KG1 (cell line): ENCODE measurements at regions not wholly inside any gene's neighbourhood (a gene's known extent, or its start where the extent isn't known, plus 50 kb on each side); places are given as distances from the start of the nearest gene placed in this dataset.

Experiments used
- DNase-seq: peaks from one replicate; lab custom pipeline; 2025; lab: John Stamatoyannopoulos, UW

DNA sequence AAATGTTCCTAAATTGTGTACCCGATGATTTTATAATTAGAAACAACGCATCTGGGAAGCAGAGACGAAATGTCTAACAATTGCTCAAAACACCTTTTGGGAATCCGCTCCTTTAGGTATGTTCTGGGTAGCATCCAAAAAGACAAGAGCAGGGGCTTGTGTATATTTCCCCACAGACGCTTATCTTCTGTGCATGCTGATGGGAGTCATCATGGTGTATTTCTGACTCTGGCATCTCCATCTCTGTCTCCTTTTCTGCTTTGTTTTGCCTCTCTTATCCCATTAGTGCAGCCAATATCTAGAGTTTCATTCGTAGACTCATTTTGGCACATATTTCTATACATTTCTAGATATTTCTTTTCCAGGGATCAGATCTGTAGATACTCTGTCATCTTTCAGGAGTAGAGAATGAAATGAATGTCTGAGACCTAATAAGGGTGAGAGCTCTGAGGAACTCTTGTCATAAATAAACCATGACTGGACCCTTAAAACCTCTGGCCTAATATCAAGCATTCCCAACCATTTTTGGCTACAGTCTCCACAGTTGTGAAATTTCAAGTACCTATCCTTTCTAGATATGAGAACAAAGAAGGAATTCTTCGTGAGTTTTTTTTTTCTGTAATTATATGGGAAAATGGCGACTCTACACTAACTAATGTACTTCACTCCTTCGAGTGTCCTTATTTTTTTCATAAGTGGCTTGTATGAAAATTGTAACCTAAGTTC lies 508.2 kb downstream of the ACTL7B start:
- no peak for DNase-seq

DNA sequence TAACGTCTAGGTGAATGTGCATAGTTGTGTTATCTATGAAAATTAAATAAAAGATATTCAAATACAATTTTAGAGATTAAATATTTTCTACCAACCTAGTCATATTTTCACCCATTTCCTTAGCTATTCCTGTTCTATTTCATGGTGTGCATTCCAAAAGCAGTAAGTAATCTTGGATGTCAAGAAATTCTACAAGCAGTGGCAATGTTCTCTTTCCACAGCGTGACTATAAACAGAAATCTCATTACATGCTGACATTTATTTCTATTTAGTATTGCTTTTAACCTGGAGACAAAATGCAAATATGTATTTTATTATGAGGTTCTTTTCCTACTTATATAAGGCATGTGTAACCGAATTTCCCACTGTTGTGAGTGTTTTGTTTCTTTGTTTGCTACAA lies 510.0 kb downstream of the ACTL7B start:
- no peak for DNase-seq

DNA sequence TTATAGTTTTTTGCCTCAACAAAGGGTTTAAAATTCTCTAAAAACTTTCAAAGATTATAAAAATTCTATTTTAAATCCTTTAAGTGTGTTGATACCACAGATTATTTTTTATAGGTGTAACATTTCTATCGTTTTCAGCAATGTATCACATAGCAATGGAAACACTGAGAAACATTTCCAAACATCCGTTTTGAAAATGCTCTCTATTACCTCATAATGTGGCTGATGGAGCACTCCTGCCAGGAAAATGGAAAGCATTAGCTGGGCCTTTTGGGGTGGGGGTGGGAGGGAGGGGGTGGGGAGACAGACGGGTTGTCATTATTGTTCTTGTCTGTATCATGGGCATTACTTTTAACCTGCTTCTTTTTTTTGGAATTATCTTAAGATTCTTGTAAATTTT lies 516.5 kb downstream of the ACTL7B start:
- DNase-seq: no peak

DNA sequence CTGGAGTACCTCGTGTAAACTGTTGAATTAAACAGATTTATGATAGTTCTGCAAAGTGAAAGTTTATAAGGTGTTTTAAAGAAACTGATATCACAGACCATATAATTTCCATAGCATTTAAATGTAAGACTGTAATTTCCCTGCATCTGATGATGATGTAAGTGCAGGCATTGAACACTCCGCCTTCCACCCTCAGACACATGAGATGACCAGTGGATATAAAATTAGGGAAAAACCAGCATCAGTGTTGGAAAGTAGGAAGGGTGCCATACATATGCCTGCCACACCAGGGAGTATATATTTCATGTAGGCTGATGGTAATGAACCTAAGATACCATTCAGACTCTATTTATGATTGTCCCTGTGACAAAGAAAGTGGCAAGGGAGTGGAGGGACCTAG lies 519.2 kb downstream of the ACTL7B start:
- no peak for DNase-seq

DNA sequence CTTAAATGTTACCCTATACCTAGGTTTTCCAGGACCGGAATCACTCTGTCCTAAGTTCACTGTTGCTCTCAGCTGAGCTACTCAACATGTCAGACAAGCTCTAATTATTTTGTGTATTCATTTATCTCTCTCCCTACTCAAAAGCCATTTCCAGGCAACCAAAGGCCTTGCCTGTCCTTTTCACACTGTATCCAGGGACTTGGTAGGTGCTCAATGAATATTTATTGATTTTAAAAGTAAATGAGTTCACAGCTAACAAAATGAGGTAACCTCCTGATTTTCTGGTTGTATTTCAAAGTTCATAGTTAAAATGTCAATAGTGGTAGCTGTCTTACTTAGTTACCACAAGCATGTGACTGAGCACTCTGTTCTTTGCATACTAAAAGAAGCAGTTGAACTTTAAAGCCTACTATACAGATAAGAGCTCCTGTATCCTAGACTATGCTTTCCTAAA lies 522.2 kb downstream of the ACTL7B start:
- no peak for DNase-seq

DNA sequence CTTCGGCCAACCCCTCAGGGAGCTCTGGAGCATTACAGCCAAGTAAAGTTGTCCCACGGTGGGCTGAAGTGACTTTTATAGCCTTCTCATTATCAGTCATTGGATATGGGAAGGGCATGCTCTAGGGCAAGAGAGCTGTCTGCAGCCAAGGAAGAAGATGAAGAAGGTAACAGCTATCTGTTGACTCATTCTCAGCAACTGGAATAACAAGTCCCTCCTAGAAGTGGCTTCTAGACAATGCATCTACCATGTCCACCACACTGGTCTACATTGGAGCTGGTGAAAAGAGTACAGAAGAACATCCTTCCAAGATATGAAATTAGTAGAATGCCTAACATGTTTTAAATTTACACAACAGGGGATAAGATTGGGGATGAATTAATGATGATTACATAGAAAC lies 524.2 kb downstream of the ACTL7B start:
- DNase-seq: no peak

DNA sequence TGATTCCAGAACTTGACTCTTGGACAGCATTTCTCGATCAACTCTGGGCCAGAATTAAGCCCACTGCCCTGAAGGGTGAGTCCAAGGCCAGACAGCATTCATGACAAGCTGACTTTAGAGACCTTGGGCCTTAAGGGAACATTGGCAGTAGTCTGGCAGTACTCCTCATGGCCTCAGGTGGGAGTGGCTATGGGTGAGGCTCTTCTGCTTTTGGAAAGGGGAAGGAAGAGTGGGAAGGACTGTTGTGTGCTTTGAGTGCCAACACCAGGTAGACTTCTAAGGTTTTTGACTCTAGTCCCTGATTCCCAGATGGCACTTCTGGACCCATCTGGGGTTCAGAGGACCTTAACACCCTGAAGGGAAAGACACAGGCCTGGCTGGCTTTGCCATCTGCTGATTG lies 530.4 kb downstream of the ACTL7B start:
- DNase-seq: no peak

DNA sequence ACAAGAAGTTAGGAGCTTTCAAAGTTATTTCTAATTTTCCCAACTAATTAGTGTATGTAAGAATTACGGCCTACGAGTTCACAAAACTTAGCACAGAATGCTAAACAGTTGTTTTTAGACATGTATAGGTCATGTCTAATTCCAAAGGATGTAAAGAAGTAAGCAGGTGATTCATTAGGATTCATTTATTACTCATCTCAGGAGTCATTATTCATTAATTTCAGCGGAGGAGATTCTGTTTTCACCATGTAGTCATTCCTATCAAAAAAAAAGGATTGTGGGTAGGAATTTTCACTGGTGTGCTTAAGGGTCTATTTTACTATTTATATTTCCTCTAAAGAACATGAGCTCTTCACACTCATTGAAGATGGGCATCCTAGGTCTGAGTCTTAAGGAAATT lies 532.2 kb downstream of the ACTL7B start:
- DNase-seq: no peak

DNA sequence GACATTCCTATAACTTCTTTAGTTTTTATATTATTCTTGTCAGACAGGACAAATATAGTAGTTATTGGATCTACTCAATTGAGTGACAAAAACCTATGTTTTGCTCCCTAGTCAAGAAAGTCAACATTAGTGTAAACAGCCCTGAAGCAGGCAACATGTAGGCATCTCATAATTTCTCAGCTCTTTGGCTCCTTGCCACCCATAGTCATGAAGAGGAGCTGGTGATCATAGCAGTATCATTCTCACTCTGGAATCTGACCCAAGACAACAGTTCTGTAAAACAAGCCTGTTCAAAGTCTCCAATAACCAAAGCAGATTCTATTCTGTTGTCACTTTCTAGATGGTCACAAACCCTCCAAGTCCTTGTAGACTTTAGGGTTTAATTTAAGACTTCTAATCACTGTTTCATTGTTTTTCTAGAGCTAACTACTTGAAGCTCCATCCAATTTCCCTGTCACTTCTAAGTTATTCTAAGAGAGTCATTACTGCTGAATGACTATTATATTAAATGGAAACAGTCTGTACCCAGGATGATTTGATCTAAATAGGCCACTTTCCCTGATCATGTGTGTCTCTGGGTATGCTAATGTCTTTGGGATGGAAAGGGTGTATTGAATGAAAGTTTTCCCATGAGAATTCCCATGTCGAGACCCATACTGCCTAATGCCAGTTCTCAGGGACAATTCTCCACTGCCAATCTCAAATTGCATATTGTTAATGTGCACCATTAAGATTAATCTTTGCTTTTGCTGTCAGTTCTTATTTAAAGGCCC lies 533.3 kb downstream of the ACTL7B start:
- no peak for DNase-seq

DNA sequence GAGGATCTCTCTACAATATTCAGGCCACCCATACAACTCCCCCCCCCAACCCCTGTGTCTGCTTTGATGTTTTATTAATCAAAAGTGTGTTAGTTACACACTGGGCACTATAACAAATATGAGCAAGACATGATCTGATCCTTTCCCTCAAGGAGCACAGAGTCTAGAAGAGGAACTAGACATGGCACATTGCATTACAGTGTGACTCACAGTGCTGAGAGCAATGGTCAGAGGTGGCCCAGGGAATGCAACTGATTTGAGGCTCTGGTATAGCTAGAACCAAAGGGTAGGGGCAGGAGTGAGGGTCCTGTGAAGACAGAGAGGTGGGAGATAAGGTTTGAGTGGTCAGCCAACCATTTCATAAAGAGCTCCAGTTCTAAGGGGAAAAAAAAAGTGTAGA lies 539.2 kb downstream of the ACTL7B start:
- no peak for DNase-seq

DNA sequence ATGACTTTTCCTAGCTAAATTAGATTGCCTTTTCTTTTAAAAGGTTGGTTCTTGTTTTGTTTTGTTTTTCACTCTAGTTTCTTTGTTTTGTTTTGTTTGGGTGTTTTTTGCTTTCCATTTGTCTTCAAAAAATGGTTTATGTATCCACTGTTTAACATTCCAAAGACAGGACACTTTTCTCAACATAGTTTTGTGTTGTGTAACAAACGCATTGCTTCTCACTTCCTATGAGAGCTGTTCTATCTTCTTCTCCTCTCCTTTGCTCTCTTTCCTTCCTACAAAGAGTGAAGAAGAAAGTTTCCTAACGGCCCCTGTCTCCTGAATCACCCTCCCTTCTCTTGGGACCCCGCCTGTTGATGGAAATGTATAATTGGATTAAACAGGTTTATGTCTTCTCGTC lies 539.7 kb downstream of the ACTL7B start:
- DNase-seq: no peak

DNA sequence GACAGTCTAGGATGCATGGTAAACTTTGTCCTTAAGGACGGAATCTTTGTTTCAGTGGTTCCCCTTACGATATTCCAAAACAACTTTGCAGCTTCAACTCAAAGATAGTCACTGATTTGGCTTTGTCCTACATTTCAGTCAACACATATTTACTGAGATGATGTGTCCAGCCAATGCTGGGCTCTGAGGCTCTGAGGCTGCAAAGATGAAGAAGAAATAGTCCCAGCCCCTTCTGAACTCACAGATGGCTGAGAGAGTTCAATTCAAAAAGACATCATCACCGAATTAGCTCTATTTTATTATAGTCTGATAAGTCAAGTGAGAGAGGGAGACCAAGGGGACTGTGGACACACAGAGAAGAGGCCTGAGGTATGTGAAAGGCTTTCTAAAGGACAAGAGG lies 544.0 kb downstream of the ACTL7B start:
- DNase-seq: no peak

DNA sequence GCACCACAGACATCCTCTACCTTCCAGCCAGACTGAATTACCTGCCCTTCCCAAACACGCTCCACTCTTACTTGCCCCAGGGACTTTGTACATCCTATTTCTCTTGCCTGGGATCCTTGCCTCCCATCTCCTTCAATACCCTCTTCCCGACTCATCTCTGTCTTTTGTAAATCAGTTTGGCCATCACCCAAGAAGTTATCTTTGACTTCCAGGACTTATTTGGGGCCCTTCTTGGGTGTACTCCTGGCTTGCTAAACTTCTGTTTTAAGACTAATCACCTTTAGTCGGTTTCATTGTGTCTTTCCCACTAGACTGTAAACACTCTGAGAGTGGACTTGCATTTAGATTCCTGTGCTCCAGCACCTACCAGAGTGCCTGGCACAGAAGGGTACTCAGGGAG lies 545.6 kb downstream of the ACTL7B start:
- DNase-seq: no peak

DNA sequence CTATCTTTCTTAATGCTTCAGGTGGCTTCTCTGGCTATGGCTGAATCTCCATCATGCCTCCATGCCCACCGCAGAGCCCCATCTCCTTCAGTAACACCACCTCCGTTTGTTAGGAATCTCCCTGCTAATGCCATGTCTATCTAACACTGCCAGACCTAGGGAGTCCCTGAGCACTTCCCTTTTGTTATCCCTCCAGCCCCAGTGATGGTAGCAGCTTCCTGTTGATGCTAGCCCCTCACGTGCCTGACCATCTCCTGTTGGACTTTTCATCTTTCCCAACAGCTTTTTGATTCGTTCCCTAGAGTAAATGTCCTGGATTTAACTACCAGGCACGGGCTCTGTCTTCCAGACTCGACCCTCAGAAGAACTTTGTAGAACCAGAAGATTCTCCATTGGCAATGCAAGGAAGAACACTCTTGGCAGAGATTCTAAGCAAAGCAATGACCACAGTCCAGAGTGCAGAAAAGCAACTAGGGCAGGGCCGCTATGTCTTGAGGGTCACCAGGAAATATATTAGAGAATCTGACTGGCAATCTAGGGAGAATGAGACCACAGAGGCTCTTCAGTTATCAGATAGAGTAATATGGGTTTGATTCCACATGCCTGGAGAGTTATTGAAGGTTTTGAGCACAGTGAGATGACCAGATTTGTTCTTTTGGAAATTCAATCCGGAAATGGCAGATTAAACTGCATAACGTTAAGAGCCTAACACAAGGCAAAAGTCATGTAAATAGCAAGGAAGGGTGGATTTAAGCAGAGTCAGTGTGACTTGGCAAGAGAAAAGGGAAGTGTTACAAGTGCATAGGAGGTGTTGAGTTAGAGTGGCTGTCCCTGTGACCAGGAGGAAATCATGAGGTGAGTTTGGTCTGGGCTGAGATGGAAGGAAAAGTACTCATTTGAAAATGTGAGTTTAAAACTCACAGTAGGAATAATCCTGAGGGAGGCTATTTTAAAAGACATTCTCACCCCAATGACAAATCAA lies 555.2 kb downstream of the ACTL7B start:
- DNase-seq: no peak

DNA sequence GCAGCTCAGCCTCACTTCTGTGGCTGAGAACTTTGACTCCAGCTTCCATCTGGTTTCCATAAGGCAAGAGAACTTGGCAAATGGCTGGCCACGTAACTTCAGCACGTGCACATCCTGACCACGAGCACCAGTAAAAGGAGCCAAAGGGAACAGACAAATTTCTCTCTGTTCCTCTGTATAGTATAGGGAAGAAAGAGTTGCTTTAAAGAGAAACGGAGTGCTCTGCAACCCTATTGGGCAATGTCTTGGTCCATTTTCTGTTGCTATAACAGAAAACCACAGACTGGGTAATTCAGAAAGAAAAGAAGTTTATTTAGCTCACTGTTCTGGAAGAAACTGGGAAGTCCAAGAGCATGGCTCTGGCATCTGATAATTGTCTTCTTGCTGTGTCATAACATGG lies 558.7 kb downstream of the ACTL7B start:
- no peak for DNase-seq

DNA sequence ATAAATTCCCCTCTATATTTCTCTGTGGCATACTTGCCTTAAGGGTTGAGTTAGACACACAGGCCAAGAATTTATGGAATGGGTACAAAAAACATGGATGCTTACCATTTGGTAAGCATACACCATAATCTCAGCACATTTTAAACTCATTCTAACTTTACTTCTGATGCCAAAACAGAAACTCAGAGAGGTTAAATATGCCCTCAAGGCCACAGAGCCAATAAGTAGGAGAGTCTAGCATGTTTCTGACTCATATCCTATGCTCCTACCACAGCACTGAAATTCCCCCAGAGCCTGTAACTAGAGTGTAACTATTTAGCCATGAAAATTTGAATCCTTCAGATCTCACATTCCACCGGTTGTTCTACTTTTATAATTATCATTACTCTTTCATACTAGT lies 559.7 kb downstream of the ACTL7B start:
- DNase-seq: no peak

DNA sequence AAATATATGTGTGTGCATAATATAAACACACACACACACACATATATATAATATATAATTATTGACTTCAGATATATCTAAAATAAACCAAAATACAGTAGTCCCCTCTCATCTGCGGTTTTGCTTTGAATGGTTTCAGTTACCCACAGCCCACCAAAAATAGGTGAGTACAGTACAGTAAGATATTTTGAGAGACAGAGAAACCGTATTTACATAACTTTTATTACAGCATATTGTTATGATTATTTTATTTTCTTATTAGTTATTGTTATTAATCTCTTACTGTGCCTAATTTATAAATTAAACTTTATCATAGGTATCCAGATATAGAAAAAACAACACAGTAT lies 564.2 kb downstream of the ACTL7B start:
- no peak for DNase-seq

DNA sequence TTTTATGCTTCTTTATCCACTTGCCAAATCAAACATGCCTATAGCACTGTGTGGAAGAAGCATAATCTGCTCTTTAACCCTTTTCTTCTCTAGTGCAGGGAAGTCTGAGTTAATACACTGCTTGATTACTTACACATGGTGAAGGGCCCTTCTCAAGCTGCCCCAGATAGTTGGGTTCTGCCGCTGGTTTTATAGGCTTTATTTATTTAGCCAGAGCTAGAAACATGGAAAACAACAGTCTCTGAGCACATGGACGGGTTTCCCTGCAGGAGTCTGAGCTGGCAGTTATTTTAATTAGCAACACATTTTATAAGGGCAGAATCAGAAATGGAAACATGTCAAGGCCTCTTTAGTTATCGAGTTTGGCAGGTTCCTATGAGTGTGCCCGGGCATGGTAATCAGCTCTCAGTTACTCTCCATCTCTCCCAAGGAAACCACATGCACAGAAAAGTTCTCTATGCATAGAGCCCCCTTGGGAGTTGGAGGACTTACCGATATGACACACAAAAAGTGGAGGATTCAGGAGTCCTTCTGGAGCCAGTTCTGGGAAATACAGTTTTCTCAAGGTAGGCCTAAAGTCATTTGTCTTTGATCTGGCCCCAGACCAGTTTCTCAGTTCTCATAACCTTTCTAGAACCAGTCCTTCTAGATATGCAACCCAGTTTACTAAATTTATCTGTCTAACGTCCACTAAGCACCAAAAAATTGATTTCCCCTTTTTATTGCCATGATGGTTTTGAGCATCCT lies 564.8 kb downstream of the ACTL7B start:
- no peak for DNase-seq

DNA sequence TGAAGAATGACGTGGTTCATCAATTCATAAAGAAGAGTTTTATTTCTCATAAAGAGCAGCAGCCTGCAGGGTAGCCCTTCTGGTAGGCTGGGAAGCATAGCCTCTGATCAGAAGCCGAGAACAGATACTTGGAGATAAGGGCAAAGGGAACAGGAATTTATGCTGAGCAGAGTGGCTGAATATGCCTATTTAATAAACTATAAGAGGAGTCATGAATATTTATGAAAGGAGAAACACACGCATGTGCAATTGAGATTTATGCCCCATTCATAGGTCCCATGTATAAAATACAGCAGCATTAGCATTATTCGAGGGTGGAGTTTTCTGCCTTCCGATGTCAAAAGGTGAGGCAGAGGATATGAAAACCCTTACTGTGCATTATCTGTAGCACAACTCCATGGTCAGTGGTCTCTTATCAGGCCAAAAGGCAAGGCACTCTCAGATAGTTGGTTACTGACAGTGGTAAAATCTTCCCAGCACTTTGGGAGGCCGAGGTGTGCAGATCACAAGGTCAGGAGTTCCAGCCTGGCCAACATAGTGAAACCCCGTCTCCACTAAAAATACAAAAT lies 569.1 kb downstream of the ACTL7B start:
- no peak for DNase-seq

DNA sequence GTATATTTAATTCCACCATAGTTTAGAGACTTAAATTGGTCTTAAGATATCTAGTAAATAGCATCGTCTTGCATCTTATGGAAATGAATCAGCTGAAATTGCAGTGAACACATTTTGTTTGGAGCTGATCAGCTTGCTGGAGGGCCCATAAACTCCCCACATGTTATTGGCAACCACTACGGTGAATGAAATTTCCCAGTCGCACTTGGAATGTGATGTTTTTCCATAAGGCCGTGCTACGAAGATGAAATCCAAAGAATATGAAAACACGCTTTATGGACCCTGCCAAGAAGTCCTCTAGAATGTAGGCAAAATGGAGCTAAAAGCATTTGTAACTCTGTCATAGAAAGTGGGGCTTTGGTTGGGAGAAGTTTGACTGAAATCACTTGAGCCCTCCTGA lies 572.1 kb downstream of the ACTL7B start:
- no peak for DNase-seq

DNA sequence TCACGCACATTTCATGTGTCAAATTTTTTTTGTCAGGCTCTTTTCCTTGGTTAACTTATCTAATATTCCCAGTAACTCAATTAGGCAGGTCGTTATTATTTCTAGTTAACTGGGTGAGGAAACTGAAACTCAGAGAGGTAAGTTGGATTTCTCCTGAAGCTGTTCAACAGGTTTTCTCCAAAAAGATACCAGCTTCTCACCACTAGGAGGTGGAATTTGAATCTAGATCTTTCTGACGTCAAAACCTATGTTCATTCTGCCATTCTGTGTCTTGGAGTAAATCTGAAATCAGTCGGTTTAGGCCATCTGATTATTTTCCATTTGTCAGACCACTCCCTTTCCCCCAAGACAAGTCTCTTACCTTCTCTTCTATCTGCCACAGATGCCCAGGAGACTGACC lies 572.9 kb downstream of the ACTL7B start:
- DNase-seq: no peak

DNA sequence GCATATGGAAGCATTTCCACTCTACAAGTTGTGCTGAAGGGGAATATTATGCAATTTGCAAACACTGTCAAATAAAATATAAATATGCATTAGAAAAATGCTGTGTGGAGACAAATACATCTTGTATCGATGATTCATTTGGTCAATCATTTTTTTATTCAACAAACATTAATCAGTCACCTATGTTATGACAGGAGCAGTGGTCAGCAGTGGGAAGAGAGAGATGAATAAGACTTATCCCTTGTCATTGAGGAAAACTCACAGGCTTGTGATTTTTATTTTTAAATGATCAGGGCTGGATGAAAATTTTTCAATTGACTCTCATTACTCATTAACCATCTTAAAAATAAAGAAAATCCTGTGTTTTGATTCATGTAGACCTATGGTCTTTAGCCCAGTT lies 574.1 kb downstream of the ACTL7B start:
- no peak for DNase-seq
